Thoracic aorta (tissue), 2 donors: ENCODE measurements at regions not wholly inside any gene's neighbourhood (a gene's known extent, or its start where the extent isn't known, plus 50 kb on each side); places are given as distances from the start of the nearest gene placed in this dataset.

Experiments used
- ATAC-seq: fragments of 150-250 bp; one replicate; pipeline ENCODE4 v1.8.0; 2017; ENCODE audit warnings: low read depth; ENCODE audit not compliant: insufficient number of reproducible peaks, low FRiP score
- DNase-seq: peaks from one replicate; pipeline ENCODE4 v3.0.0-alpha.2; 2020; ENCODE audit warnings: low spot score
- H3K27ac ChIP-seq, 2 donors: fragments of 200-600 bp; sonication (generic); 1 replicate in 1 of 2; 2 replicates in 1 of 2; pipeline ENCODE4 v1.5.1; 2016; ENCODE audit warnings: mild to moderate bottlenecking in 2 of 2, moderate library complexity in 2 of 2
- H3K27me3 ChIP-seq: fragments of 200-600 bp; sonication (generic); replicated peaks from 2 replicates; pipeline ENCODE4 v1.6.0; 2016; ENCODE audit warnings: mild to moderate bottlenecking; ENCODE audit not compliant: insufficient read depth
- H3K36me3 ChIP-seq: fragments of 200-600 bp; sonication (generic); one replicate; pipeline ENCODE4 v1.5.1; 2016
- H3K4me1 ChIP-seq, 2 donors: fragments of 200-600 bp; sonication (generic); 1 replicate in 1 of 2; 2 replicates in 1 of 2; pipeline versions ENCODE4 v1.5.1 to v1.6.0; 2016; ENCODE audit warnings: low read depth in 2 of 2, mild to moderate bottlenecking in 1 of 2; ENCODE audit not compliant: control insufficient read depth in 1 of 2
- H3K4me3 ChIP-seq: fragments of 200-600 bp; sonication (generic); 2 replicates; pipeline ENCODE4 v1.5.1; 2016; ENCODE audit warnings: mild to moderate bottlenecking
- H3K9me3 ChIP-seq: fragments of 200-600 bp; sonication (generic); 2 replicates; pipeline ENCODE4 v1.5.1; 2016
- CTCF ChIP-seq: fragments of 200-600 bp; sonication (generic); IDR thresholded peaks from one replicate; pipeline ENCODE4 v1.5.1; 2019; ENCODE audit warnings: antibody characterized with exemption

DNA sequence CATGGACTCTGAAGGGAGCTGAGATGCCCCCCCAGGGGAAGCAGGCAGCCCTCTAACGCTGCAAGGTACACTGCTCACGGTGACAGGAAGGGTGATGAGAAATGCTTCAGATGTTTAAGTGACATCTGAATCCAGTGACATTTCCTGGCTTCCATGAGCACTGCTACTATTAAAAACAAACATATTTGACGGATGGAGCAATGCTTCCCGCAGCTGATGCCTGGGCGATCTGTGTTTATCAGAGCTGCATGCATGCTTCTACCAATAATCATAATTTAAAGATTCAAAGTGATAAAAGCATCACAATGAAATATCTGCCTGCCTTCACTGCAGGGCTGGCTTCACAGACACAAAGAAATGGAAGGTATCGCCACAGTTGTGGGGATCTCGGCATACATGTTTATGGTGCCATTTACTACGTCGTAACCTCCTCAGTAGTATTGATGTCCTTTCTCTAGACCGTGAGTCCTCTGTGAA lies 66.1 kb upstream of the AOAH start:
- no peak overlapping the region for H3K4me3 ChIP-seq
- no peak for TF ChIP-seq CTCF
- no peak for ATAC-seq

DNA sequence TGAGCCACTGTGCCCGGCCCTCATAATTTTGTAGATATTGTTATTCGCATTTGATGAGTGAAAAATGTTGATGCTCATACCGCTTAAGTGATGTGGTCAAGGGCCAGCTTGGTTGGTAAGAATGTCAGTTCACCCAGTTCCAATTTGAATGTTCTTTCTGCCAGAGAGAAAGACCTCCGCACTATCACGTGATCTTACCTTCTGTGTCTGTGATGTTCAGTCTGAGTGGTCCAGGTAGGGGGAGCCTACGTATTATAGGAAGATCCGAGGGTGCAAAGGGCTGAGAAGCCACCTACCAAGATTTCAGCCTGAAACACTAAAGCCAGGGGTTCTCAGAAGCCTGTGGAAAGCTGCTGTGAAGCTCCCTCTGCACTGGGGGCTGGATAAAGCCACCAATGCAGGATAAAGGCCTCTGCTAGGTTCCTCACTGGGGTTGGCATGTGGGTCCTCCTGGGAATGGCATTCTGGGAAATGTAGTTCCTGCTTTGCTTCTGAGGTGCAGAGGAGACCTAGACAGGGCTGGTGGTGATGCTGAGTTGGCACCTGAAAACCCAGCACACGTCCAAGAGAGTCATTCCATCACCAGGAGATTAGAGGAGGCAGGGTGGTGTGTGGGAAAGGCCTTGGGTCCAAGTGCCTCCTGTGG lies 64.7 kb upstream of the AOAH start:
- DNase-seq, result no peak
- TF ChIP-seq CTCF, result no peak

More for the DNA sequence above, 66.1 kb upstream of the AOAH start:
- DNase-seq, result no peak
- H3K4me1 ChIP-seq, result no peaks in the 10 kb centered on the region
- H3K27ac ChIP-seq, result no peak overlapping the region
- no peaks in the 10 kb centered on the region for H3K9me3 ChIP-seq
- no peaks in the 10 kb centered on the region for H3K36me3 ChIP-seq
- no peaks in the 10 kb centered on the region for H3K27me3 ChIP-seq

GRCh38 chr7:36787933-36788378 lies 63.7 kb upstream of the AOAH start:
- Histone ChIP-seq H3K27ac (no peak overlapping the region), H3K4me1 (no peaks in the 10 kb centered on the region), H3K4me3 (no peak overlapping the region), H3K27me3 (no peaks in the 10 kb centered on the region), H3K36me3 (no peaks in the 10 kb centered on the region), H3K9me3 (no peaks in the 10 kb centered on the region)
- ATAC-seq, result no peak
- TF ChIP-seq CTCF, result no peak
- no peak for DNase-seq

More for the DNA sequence above, 64.7 kb upstream of the AOAH start:
- Histone ChIP-seq H3K27me3 (no peaks in the 10 kb centered on the region), H3K4me1 (no peaks in the 10 kb centered on the region), H3K4me3 (no peak overlapping the region), H3K9me3 (no peaks in the 10 kb centered on the region), H3K27ac (no peak overlapping the region), H3K36me3 (no peaks in the 10 kb centered on the region)
- ATAC-seq, result no peak

GRCh38 chr7:36784991-36785940 lies 61.0 kb upstream of the AOAH start:
- ATAC-seq (peak; percentile 38), DNase-seq (no peak)
- no peaks in the 10 kb centered on the region for H3K36me3 ChIP-seq
- no peak for TF ChIP-seq CTCF
- H3K27ac ChIP-seq, result no peak overlapping the region
- no peaks in the 10 kb centered on the region for H3K4me1 ChIP-seq
- no peak overlapping the region for H3K4me3 ChIP-seq
- H3K27me3 ChIP-seq, result no peaks in the 10 kb centered on the region
- H3K9me3 ChIP-seq, result no peaks in the 10 kb centered on the region
